Activated naive CD4-positive, alpha-beta T cell treated with anti-CD3 and anti-CD28 coated beads, Interleukin-2, amount 50 U/mL, for 16 hours (primary cell): ENCODE measurements at regions not wholly inside any gene's neighbourhood (a gene's known extent, or its start where the extent isn't known, plus 50 kb on each side); places are given as distances from the start of the nearest gene placed in this dataset.
"Not testable (repeated sequence)": the region's sequence is repeated elsewhere in the genome, so short reads cannot be mapped to it uniquely, and the experiment has no call there.

Experiments used
- DNase-seq: peaks from one replicate; pipeline ENCODE4 v3.0.0-alpha.2; 2020

- not testable (repeated sequence) for DNase-seq
Observed at GRCh38 chr21:18834121-18834520, 430.5 kb upstream of the TMPRSS15 start.

GRCh38 chr21:18840239-18840638, 436.7 kb upstream of the TMPRSS15 start:
- no peak for DNase-seq

DNA sequence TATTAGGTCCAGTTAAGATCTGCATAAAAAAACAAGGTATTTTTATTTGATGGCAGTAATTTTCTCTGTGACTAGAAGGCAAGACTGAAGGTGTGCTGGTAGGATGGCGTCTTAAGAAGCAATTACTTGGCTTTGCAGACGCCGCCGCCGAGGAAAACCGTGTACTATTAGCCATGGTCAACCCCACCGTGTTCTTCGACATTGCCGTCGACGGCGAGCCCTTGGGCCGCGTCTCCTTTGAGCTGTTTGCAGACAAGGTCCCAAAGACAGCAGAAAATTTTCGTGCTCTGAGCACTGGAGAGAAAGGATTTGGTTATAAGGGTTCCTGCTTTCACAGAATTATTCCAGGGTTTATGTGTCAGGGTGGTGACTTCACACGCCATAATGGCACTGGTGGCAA, 454.0 kb upstream of the TMPRSS15 start:
- not testable (repeated sequence) for DNase-seq

GRCh38 chr21:18869104-18869503, 465.5 kb upstream of the TMPRSS15 start:
- no peak for DNase-seq

DNA sequence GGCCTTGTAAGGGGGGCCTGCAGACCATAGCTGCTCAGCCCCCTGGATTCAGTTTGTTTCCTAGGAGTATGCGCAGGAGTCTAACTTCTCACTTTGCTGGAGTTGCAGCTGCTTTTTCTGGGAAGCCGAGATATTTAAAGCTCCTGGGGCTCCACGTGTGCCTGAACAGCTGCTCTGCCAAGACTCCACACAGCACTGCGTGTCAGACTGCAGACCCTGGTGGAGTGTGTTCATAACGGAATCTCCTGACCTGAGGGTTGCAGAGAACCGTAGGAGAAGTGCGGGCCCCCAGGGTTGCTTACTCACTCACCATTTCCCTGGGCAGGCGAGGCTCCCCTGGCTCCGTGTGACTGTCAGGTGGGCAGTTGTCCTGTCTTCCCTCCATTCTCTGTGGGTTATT, 474.3 kb upstream of the TMPRSS15 start:
- DNase-seq = no peak

DNA sequence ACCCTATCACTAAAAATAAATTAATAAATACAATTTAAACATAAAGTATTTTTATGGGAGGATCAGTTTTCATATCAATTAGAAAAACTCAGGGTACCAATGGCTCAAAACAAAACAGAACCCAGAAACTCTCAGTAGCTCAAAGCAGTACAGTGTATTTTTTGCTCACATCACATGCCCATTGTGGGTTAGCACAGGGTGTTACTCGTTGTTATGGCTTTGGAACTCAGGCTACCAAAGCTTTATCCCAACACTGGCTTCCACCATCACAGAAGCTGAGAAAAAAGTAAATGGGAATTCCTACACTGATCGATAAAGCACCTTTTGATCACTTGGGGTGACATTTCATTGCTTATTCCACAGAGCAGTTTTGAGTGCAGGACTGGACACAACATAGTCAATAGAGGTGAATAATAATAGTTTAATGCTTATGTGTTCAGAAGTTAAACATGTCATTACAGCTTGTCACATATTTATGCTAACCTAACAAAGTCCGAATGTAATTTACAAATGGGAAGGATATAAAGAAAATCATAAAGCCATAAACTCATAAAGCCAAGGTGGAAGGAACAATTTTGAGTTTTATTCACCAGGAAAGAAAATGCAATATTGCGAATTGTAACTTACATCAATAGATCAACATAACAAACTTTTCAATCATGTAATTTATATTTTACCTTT, 484.5 kb upstream of the TMPRSS15 start:
- DNase-seq = no peak

- no peak for DNase-seq
Observed at GRCh38 chr21:18893406-18893805, 489.8 kb upstream of the TMPRSS15 start.

GRCh38 chr21:18894387-18894786, 490.8 kb upstream of the TMPRSS15 start:
- DNase-seq = no peak

- DNase-seq = no peak
Observed at GRCh38 chr21:18899261-18899660, 495.7 kb upstream of the TMPRSS15 start.

GRCh38 chr21:18902660-18903059, 499.1 kb upstream of the TMPRSS15 start:
- DNase-seq = no peak

DNA sequence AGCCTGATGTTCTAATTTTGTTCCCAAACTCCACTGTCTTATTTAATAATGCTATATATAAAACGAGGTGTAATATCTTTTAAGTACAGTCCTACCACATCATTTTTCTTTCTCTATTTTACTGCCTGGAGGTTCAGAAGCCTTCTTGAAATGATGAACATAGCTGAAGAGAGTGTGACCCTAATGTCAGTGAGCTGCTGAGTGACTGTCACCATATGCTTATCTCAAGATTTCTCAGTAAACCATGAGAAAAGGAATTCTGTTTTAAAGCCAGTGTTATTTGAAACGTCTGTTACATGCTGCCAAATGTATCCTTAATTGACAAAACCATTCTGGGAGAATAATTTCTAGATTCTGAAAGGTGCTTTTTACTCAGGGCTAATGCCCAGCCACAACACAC, 503.5 kb upstream of the TMPRSS15 start:
- no peak for DNase-seq

DNA sequence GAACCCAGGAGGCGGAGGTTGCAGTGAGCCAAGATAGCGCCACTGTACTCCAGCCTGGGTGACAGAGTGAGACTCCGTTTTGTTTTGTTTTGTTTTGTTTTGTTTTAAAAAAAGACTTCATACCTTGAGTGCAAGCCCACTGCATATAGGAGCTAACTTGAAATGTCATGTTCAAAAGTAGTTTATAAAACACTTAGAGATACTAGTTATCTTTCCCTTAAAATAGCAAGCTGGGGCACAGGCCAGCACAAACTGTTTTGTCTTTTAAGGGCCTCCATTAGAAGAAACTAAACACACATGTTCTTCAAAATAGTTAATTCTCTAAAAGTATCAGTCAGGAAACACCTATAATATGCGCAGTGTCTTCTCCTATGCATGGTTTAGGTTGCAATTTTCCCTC, 505.1 kb upstream of the TMPRSS15 start:
- DNase-seq = no peak

- no peak for DNase-seq
Observed at GRCh38 chr21:18913914-18914313, 510.3 kb upstream of the TMPRSS15 start.

- no peak for DNase-seq
Observed at GRCh38 chr21:18914570-18914969, 511.0 kb upstream of the TMPRSS15 start.

DNA sequence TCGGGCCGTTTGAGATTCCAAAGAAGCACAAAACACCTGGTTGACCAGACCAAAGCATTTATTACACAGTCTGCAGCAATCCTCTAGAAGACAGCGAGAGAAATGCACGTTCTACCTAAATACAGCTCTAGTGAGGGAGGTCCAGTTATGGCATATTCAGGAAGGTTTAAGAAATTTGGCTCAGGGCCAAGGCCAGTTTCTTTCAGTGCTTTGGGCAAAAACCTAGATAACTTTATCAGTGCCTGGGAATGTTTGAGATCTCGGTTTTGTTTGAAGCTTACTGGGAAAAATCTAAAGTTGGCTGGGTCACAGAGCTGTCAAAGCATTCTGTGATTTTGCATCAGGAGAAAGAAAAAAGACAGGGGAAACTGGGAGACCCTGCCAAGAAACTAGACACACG, 514.0 kb upstream of the TMPRSS15 start:
- no peak for DNase-seq

DNA sequence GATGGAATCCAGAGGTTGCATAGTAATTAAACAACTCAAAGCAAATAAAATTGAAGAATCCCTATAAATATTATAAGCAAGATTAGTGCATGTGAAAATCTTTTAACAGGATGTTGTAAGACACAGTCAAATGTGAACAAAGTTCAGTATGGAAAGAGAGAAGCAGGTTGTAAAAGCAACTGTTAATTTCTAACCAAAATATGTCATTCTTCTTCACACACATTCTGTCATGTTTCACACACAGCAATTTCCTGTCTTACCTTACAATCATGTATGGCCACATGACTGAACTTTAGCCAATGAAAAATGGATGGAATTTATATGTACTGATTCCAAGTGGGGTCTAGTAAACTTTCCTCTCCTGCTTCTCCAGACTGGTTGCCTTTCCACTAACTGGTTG, 527.7 kb upstream of the TMPRSS15 start:
- DNase-seq = no peak

DNA sequence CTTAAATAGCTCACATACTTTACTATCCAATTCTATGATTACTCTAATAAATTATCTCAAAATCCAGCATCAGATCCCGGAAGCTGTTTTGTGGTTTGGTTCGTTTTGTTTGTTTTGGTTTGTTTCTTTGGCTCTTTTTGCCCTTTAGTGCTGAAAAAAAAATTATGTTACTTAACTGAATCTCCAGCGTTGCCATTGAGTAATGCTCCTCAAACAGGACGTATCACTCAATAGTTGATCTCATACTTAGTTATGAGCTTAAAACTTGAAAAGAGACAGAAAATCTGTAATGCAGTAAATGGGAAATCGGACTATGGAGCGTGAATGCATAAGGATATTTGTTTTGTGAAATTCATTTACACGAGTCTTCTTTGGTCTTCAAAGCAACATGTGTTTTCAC, 533.8 kb upstream of the TMPRSS15 start:
- DNase-seq = no peak

DNA sequence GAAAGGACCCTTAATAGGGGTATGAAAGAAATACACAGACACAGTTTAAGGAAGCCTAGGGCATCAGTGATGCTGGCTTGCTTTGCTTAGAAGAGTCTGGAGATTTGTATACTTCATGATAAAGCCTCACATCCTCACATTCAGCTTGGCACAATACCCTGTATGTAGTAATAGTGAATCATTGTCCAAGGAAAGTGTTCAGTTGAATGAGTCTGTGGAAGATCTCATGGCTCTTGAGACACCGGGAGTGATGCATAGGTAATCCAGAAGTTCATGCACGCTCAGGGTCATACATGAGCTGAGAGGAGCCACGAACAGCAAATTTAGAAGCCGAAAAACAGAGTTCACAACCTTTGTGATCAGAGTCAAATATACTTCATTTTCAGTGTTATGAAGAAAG, 537.2 kb upstream of the TMPRSS15 start:
- DNase-seq = no peak

- no peak for DNase-seq
Observed at GRCh38 chr21:18950045-18950740, 546.6 kb upstream of the TMPRSS15 start.

GRCh38 chr21:18951271-18952038, 547.9 kb upstream of the TMPRSS15 start:
- DNase-seq = no peak

DNA sequence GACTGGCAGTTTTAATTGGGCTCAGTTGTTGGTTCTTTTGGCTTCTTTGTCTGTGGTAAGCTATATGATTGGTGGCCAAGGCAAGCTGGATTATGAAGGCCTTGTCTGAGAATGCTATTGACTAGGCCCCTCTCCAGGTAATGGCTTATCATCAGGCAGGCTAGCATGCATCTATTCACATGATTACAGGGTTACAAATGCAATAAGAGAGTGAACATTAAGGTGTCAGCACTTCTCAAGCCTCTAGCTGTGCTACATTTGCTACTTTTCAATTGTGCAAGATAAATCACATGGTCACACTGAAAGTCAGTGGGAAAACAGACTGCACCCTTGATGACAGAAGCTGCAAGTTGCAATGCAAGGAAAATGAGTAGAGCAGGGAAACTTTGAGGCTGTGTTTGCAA, 550.9 kb upstream of the TMPRSS15 start:
- DNase-seq = no peak

- DNase-seq = no peak
Observed at GRCh38 chr21:18959817-18960216, 556.2 kb upstream of the TMPRSS15 start.

GRCh38 chr21:18960306-18960705, 556.7 kb upstream of the TMPRSS15 start:
- no peak for DNase-seq

- DNase-seq = no peak
Observed at GRCh38 chr21:18970416-18970815, 566.8 kb upstream of the TMPRSS15 start.
